ENCODE measurements at regions not wholly inside any gene's neighbourhood (a gene's known extent, or its start where the extent isn't known, plus 50 kb on each side); places are given as distances from the start of the nearest gene placed in this dataset.

GRCh38 chr2:120448436-120448835 is 102.5 kb downstream of the INHBB start:
- no peaks in the 10 kb centered on the region for H3K36me3 ChIP-seq (ENCODE audit: insufficient read depth)
- 89% methylated on average over 6 of the region's 6 CpGs for WGBS
- no peaks in the 10 kb centered on the region for H3K4me1 ChIP-seq (ENCODE audit: insufficient read depth)
- H3K27ac ChIP-seq (ENCODE audit: low read depth) = no peak overlapping the region
- DNase-seq (ENCODE audit: extremely low spot score) = no peak
- no peak overlapping the region for H3K4me3 ChIP-seq (ENCODE audit: low read depth, low read length)

GRCh38 chr2:120448961-120449810 is 103.2 kb downstream of the INHBB start:
- Histone ChIP-seq H3K36me3 (ENCODE audit: insufficient read depth) (no peaks in the 10 kb centered on the region), H3K4me1 (ENCODE audit: insufficient read depth) (no peaks in the 10 kb centered on the region), H3K27ac (ENCODE audit: low read depth) (no peak overlapping the region), H3K4me3 (ENCODE audit: low read depth, low read length) (no peak overlapping the region)
- no peak for DNase-seq (ENCODE audit: extremely low spot score)
- 89% methylated on average over 15 of the region's 15 CpGs for WGBS

GRCh38 chr2:120450196-120450820 is 104.4 kb downstream of the INHBB start:
- no peak for DNase-seq (ENCODE audit: extremely low spot score)
- H3K4me3 ChIP-seq (ENCODE audit: low read depth, low read length) = no peak overlapping the region
- WGBS = 90% methylated on average over 12 of the region's 12 CpGs
- no peaks in the 10 kb centered on the region for H3K36me3 ChIP-seq (ENCODE audit: insufficient read depth)
- H3K27ac ChIP-seq (ENCODE audit: low read depth) = no peak overlapping the region
- H3K4me1 ChIP-seq (ENCODE audit: insufficient read depth) = no peaks in the 10 kb centered on the region

- Histone ChIP-seq H3K27ac (ENCODE audit: low read depth) (no peak overlapping the region), H3K4me3 (ENCODE audit: low read depth, low read length) (no peak overlapping the region), H3K36me3 (ENCODE audit: insufficient read depth) (no peaks in the 10 kb centered on the region), H3K4me1 (ENCODE audit: insufficient read depth) (no peaks in the 10 kb centered on the region)
- 93% methylated on average over 6 of the region's 6 CpGs for WGBS
- DNase-seq (ENCODE audit: extremely low spot score) = no peak
These were observed 105.4 kb downstream of the INHBB start for GRCh38 chr2:120451334-120451733.

- H3K27ac ChIP-seq (ENCODE audit: low read depth) = no peak overlapping the region
- no peaks in the 10 kb centered on the region for H3K36me3 ChIP-seq (ENCODE audit: insufficient read depth)
- 89% methylated on average over 7 of the region's 7 CpGs for WGBS
- H3K4me1 ChIP-seq (ENCODE audit: insufficient read depth) = no peaks in the 10 kb centered on the region
- no peak for DNase-seq (ENCODE audit: extremely low spot score)
- H3K4me3 ChIP-seq (ENCODE audit: low read depth, low read length) = no peak overlapping the region
These were observed 106.2 kb downstream of the INHBB start for GRCh38 chr2:120452131-120452530.

- no peaks in the 10 kb centered on the region for H3K36me3 ChIP-seq (ENCODE audit: insufficient read depth)
- H3K4me1 ChIP-seq (ENCODE audit: insufficient read depth) = no peaks in the 10 kb centered on the region
- WGBS = 92% methylated on average over 13 of the region's 13 CpGs
- no peak overlapping the region for H3K27ac ChIP-seq (ENCODE audit: low read depth)
- no peak overlapping the region for H3K4me3 ChIP-seq (ENCODE audit: low read depth, low read length)
- DNase-seq (ENCODE audit: extremely low spot score) = no peak
These were observed 107.2 kb downstream of the INHBB start for GRCh38 chr2:120452945-120453634.

GRCh38 chr2:120453635-120453998 is 107.7 kb downstream of the INHBB start:
- Histone ChIP-seq H3K4me1 (ENCODE audit: insufficient read depth) (no peaks in the 10 kb centered on the region), H3K36me3 (ENCODE audit: insufficient read depth) (no peaks in the 10 kb centered on the region), H3K4me3 (ENCODE audit: low read depth, low read length) (no peak overlapping the region), H3K27ac (ENCODE audit: low read depth) (no peak overlapping the region)
- 94% methylated on average over 3 of the region's 3 CpGs for WGBS
- DNase-seq (ENCODE audit: extremely low spot score) = no peak

GRCh38 chr2:120454654-120455385 is 108.9 kb downstream of the INHBB start:
- no peak for DNase-seq (ENCODE audit: extremely low spot score)
- H3K36me3 ChIP-seq (ENCODE audit: insufficient read depth) = no peaks in the 10 kb centered on the region
- no peaks in the 10 kb centered on the region for H3K4me1 ChIP-seq (ENCODE audit: insufficient read depth)
- no peak overlapping the region for H3K4me3 ChIP-seq (ENCODE audit: low read depth, low read length)
- WGBS = 69% methylated on average over 12 of the region's 12 CpGs
- no peak overlapping the region for H3K27ac ChIP-seq (ENCODE audit: low read depth)

GRCh38 chr2:120455390-120455789 is 109.5 kb downstream of the INHBB start:
- no peak overlapping the region for H3K27ac ChIP-seq (ENCODE audit: low read depth)
- 68% methylated on average over 1 of the region's 1 CpG for WGBS
- no peak overlapping the region for H3K4me3 ChIP-seq (ENCODE audit: low read depth, low read length)
- no peak for DNase-seq (ENCODE audit: extremely low spot score)
- no peaks in the 10 kb centered on the region for H3K4me1 ChIP-seq (ENCODE audit: insufficient read depth)
- H3K36me3 ChIP-seq (ENCODE audit: insufficient read depth) = no peaks in the 10 kb centered on the region

GRCh38 chr2:120456867-120457266 is 110.9 kb downstream of the INHBB start:
- H3K4me1 ChIP-seq (ENCODE audit: insufficient read depth) = no peaks in the 10 kb centered on the region
- no peak overlapping the region for H3K4me3 ChIP-seq (ENCODE audit: low read depth, low read length)
- WGBS = 98% methylated on average over 1 of the region's 1 CpG
- no peak overlapping the region for H3K27ac ChIP-seq (ENCODE audit: low read depth)
- no peaks in the 10 kb centered on the region for H3K36me3 ChIP-seq (ENCODE audit: insufficient read depth)
- DNase-seq (ENCODE audit: extremely low spot score) = no peak

- 93% methylated on average over 8 of the region's 8 CpGs for WGBS
- no peak overlapping the region for H3K4me3 ChIP-seq (ENCODE audit: low read depth, low read length)
- no peak overlapping the region for H3K27ac ChIP-seq (ENCODE audit: low read depth)
- H3K36me3 ChIP-seq (ENCODE audit: insufficient read depth) = no peaks in the 10 kb centered on the region
- DNase-seq (ENCODE audit: extremely low spot score) = no peak
- H3K4me1 ChIP-seq (ENCODE audit: insufficient read depth) = no peaks in the 10 kb centered on the region
These were observed 114.6 kb downstream of the INHBB start for GRCh38 chr2:120460511-120460910.

- Histone ChIP-seq H3K27ac (ENCODE audit: low read depth) (no peak overlapping the region), H3K4me3 (ENCODE audit: low read depth, low read length) (no peak overlapping the region), H3K4me1 (ENCODE audit: insufficient read depth) (no peaks in the 10 kb centered on the region), H3K36me3 (ENCODE audit: insufficient read depth) (no peaks in the 10 kb centered on the region)
- DNase-seq (ENCODE audit: extremely low spot score) = no peak
- 75% methylated on average over 5 of the region's 5 CpGs for WGBS
These were observed 115.2 kb downstream of the INHBB start for GRCh38 chr2:120461092-120461491.

Measured in urinary bladder (tissue), 3 donors.